ENCODE measurements at regions not wholly inside any gene's neighbourhood (a gene's known extent, or its start where the extent isn't known, plus 50 kb on each side); places are given as distances from the start of the nearest gene placed in this dataset.
"Not testable (repeated sequence)": the region's sequence is repeated elsewhere in the genome, so short reads cannot be mapped to it uniquely, and the experiment has no call there.

- H3K4me1 ChIP-seq (ENCODE audit: insufficient read depth, low read length): no peaks in the 10 kb centered on the region
- H3K9ac ChIP-seq (ENCODE audit: low read length): no peak overlapping the region
- no peaks in the 10 kb centered on the region for H3K27me3 ChIP-seq (ENCODE audit: control insufficient read depth in 1 of 2, insufficient read depth in 2 of 2, low read length in 2 of 2)
- no peaks in the 10 kb centered on the region for H3K9me3 ChIP-seq (ENCODE audit: low read length)
- no peaks in the 10 kb centered on the region for H3K36me3 ChIP-seq (ENCODE audit: insufficient read depth, low read length)
- H3K4me3 ChIP-seq (ENCODE audit: low read depth in 1 of 2, low read length in 2 of 2): no peak overlapping the region
- no peak overlapping the region for H3K27ac ChIP-seq (ENCODE audit: low read depth, low read length)
Measured at GRCh38 chr13:110044551-110045111, 258.2 kb upstream of the IRS2 start.

GRCh38 chr13:110042253-110042950 lies 256.0 kb upstream of the IRS2 start:
- Histone ChIP-seq H3K9me3 (ENCODE audit: low read length) (no peaks in the 10 kb centered on the region), H3K36me3 (ENCODE audit: insufficient read depth, low read length) (no peaks in the 10 kb centered on the region), H3K27me3 (ENCODE audit: control insufficient read depth in 1 of 2, insufficient read depth in 2 of 2, low read length in 2 of 2) (no peaks in the 10 kb centered on the region), H3K27ac (ENCODE audit: low read depth, low read length) (no peak overlapping the region), H3K4me1 (ENCODE audit: insufficient read depth, low read length) (no peaks in the 10 kb centered on the region), H3K4me3 (ENCODE audit: low read depth in 1 of 2, low read length in 2 of 2) (no peak overlapping the region), H3K9ac (ENCODE audit: low read length) (no peak overlapping the region)

GRCh38 chr13:110041638-110042037 lies 255.3 kb upstream of the IRS2 start:
- not testable (repeated sequence) for H3K27ac ChIP-seq (ENCODE audit: low read depth, low read length); H3K27me3 ChIP-seq (ENCODE audit: control insufficient read depth in 1 of 2, insufficient read depth in 2 of 2, low read length in 2 of 2); H3K4me1 ChIP-seq (ENCODE audit: insufficient read depth, low read length); H3K9me3 ChIP-seq (ENCODE audit: low read length); H3K9ac ChIP-seq (ENCODE audit: low read length); H3K36me3 ChIP-seq (ENCODE audit: insufficient read depth, low read length); H3K4me3 ChIP-seq (ENCODE audit: low read depth in 1 of 2, low read length in 2 of 2)

- H3K9me3 ChIP-seq (ENCODE audit: low read length): no peaks in the 10 kb centered on the region
- no peaks in the 10 kb centered on the region for H3K27me3 ChIP-seq (ENCODE audit: control insufficient read depth in 1 of 2, insufficient read depth in 2 of 2, low read length in 2 of 2)
- H3K9ac ChIP-seq (ENCODE audit: low read length): no peak overlapping the region
- no peaks in the 10 kb centered on the region for H3K36me3 ChIP-seq (ENCODE audit: insufficient read depth, low read length)
- no peak overlapping the region for H3K27ac ChIP-seq (ENCODE audit: low read depth, low read length)
- no peak overlapping the region for H3K4me3 ChIP-seq (ENCODE audit: low read depth in 1 of 2, low read length in 2 of 2)
- no peaks in the 10 kb centered on the region for H3K4me1 ChIP-seq (ENCODE audit: insufficient read depth, low read length)
Measured at GRCh38 chr13:110037925-110038573, 251.7 kb upstream of the IRS2 start.

- no peaks in the 10 kb centered on the region for H3K9me3 ChIP-seq (ENCODE audit: low read length)
- no peak overlapping the region for H3K4me3 ChIP-seq (ENCODE audit: low read depth in 1 of 2, low read length in 2 of 2)
- H3K27ac ChIP-seq (ENCODE audit: low read depth, low read length): no peak overlapping the region
- H3K27me3 ChIP-seq (ENCODE audit: control insufficient read depth in 1 of 2, insufficient read depth in 2 of 2, low read length in 2 of 2): no peaks in the 10 kb centered on the region
- H3K9ac ChIP-seq (ENCODE audit: low read length): no peak overlapping the region
- H3K4me1 ChIP-seq (ENCODE audit: insufficient read depth, low read length): no peaks in the 10 kb centered on the region
- H3K36me3 ChIP-seq (ENCODE audit: insufficient read depth, low read length): no peaks in the 10 kb centered on the region
Measured at GRCh38 chr13:110036060-110036459, 249.7 kb upstream of the IRS2 start.

- H3K36me3 ChIP-seq (ENCODE audit: insufficient read depth, low read length): no peaks in the 10 kb centered on the region
- H3K4me1 ChIP-seq (ENCODE audit: insufficient read depth, low read length): no peaks in the 10 kb centered on the region
- no peaks in the 10 kb centered on the region for H3K27me3 ChIP-seq (ENCODE audit: control insufficient read depth in 1 of 2, insufficient read depth in 2 of 2, low read length in 2 of 2)
- no peak overlapping the region for H3K4me3 ChIP-seq (ENCODE audit: low read depth in 1 of 2, low read length in 2 of 2)
- H3K27ac ChIP-seq (ENCODE audit: low read depth, low read length): no peak overlapping the region
- no peaks in the 10 kb centered on the region for H3K9me3 ChIP-seq (ENCODE audit: low read length)
- no peak overlapping the region for H3K9ac ChIP-seq (ENCODE audit: low read length)
Measured at GRCh38 chr13:110034031-110034549, 247.7 kb upstream of the IRS2 start.

GRCh38 chr13:110032969-110033368 lies 246.6 kb upstream of the IRS2 start:
- Histone ChIP-seq H3K27me3 (ENCODE audit: control insufficient read depth in 1 of 2, insufficient read depth in 2 of 2, low read length in 2 of 2) (no peaks in the 10 kb centered on the region), H3K9ac (ENCODE audit: low read length) (no peak overlapping the region), H3K27ac (ENCODE audit: low read depth, low read length) (no peak overlapping the region), H3K4me1 (ENCODE audit: insufficient read depth, low read length) (no peaks in the 10 kb centered on the region), H3K36me3 (ENCODE audit: insufficient read depth, low read length) (no peaks in the 10 kb centered on the region), H3K9me3 (ENCODE audit: low read length) (no peaks in the 10 kb centered on the region), H3K4me3 (ENCODE audit: low read depth in 1 of 2, low read length in 2 of 2) (no peak overlapping the region)

- Histone ChIP-seq H3K4me1 (ENCODE audit: insufficient read depth, low read length) (no peaks in the 10 kb centered on the region), H3K36me3 (ENCODE audit: insufficient read depth, low read length) (no peaks in the 10 kb centered on the region), H3K9me3 (ENCODE audit: low read length) (no peaks in the 10 kb centered on the region), H3K27me3 (ENCODE audit: control insufficient read depth in 1 of 2, insufficient read depth in 2 of 2, low read length in 2 of 2) (no peaks in the 10 kb centered on the region), H3K9ac (ENCODE audit: low read length) (no peak overlapping the region), H3K27ac (ENCODE audit: low read depth, low read length) (no peak overlapping the region), H3K4me3 (ENCODE audit: low read depth in 1 of 2, low read length in 2 of 2) (no peak overlapping the region)
Measured at GRCh38 chr13:110030394-110030928, 244.1 kb upstream of the IRS2 start.

GRCh38 chr13:110028838-110029621 lies 242.6 kb upstream of the IRS2 start:
- H3K9me3 ChIP-seq (ENCODE audit: low read length): no peaks in the 10 kb centered on the region
- H3K9ac ChIP-seq (ENCODE audit: low read length): no peak overlapping the region
- peaks cover 5% of the 10 kb centered on the region for H3K4me1 ChIP-seq (ENCODE audit: insufficient read depth, low read length)
- H3K4me3 ChIP-seq (ENCODE audit: low read depth in 1 of 2, low read length in 2 of 2): no peak overlapping the region
- H3K27me3 ChIP-seq (ENCODE audit: control insufficient read depth in 1 of 2, insufficient read depth in 2 of 2, low read length in 2 of 2): no peaks in the 10 kb centered on the region
- H3K27ac ChIP-seq (ENCODE audit: low read depth, low read length): no peak overlapping the region
- no peaks in the 10 kb centered on the region for H3K36me3 ChIP-seq (ENCODE audit: insufficient read depth, low read length)

- Histone ChIP-seq H3K27ac (ENCODE audit: low read depth, low read length) (no peak overlapping the region), H3K4me1 (ENCODE audit: insufficient read depth, low read length) (peaks cover 12% of the 10 kb centered on the region), H3K9me3 (ENCODE audit: low read length) (no peaks in the 10 kb centered on the region)
Measured at GRCh38 chr13:110028311-110028710, 241.9 kb upstream of the IRS2 start.

More at GRCh38 chr13:110028311-110028710, 241.9 kb upstream of the IRS2 start:
- H3K27me3 ChIP-seq (ENCODE audit: control insufficient read depth in 1 of 2, insufficient read depth in 2 of 2, low read length in 2 of 2): no peaks in the 10 kb centered on the region
- no peak overlapping the region for H3K4me3 ChIP-seq (ENCODE audit: low read depth in 1 of 2, low read length in 2 of 2)
- H3K36me3 ChIP-seq (ENCODE audit: insufficient read depth, low read length): no peaks in the 10 kb centered on the region
- no peak overlapping the region for H3K9ac ChIP-seq (ENCODE audit: low read length)
